Heart right ventricle (tissue), 16 donors: ENCODE measurements at regions not wholly inside any gene's neighbourhood (a gene's known extent, or its start where the extent isn't known, plus 50 kb on each side); places are given as distances from the start of the nearest gene placed in this dataset.

Source experiments
- ATAC-seq, 8 donors: fragments of 200-7000 bp; cut with Tn5 transposase; one replicate each; pipeline ENCODE4 v1.9.1; 2020; ENCODE audit warnings: mild to moderate bottlenecking in 8 of 8, moderate library complexity in 8 of 8, moderate number of reproducible peaks in 1 of 8
- DNase-seq, 2 donors: peaks; one replicate each; pipeline ENCODE4 v3.0.0-alpha.2; 2020
- H3K27ac ChIP-seq, 10 donors: fragments of 200-600 bp; sonication (generic) in 2 of 10; one replicate each; pipeline versions ENCODE4 v1.5.0 to v1.8.0; 2020 to 2022; ENCODE audit warnings: mild to moderate bottlenecking in 3 of 10
- H3K27me3 ChIP-seq, 7 donors: fragments of 200-600 bp; one replicate each; pipeline ENCODE4 v1.8.0; 2021 to 2022; ENCODE audit warnings: mild to moderate bottlenecking in 2 of 7
- H3K36me3 ChIP-seq, 9 donors: fragments of 200-600 bp; sonication (generic) in 1 of 9; one replicate each; pipeline versions ENCODE4 v1.5.0 to v1.8.0; 2020 to 2022; ENCODE audit warnings: mild to moderate bottlenecking in 2 of 9
- H3K4me1 ChIP-seq, 9 donors: fragments of 200-600 bp; sonication (generic) in 1 of 9; one replicate each; pipeline versions ENCODE4 v1.5.0 to v1.8.0; 2020 to 2022; ENCODE audit warnings: mild to moderate bottlenecking in 4 of 9
- H3K4me3 ChIP-seq, 10 donors: fragments of 200-600 bp; sonication (generic) in 2 of 10; one replicate each; pipeline versions ENCODE4 v1.5.0 to v1.8.0; 2020 to 2022; ENCODE audit warnings: mild to moderate bottlenecking in 7 of 10, moderate library complexity in 2 of 10
- H3K9me3 ChIP-seq, 11 donors: fragments of 200-600 bp in 10 of 11; sonication (generic) in 2 of 11; one replicate each; pipeline versions ENCODE4 v1.5.0 to v1.8.0; 2013 to 2022; ENCODE audit warnings: mild to moderate bottlenecking in 2 of 11, control low read depth in 1 of 11, moderate library complexity in 1 of 11
- CTCF ChIP-seq, 9 donors: fragments of 200-600 bp; sonication (generic) in 2 of 9; IDR thresholded peaks; one replicate each; pipeline versions ENCODE4 v1.5.0 to v1.8.0; 2021 to 2022; ENCODE audit warnings: antibody characterized with exemption in 9 of 9, mild to moderate bottlenecking in 5 of 9, moderate library complexity in 1 of 9
- WGBS, 2 donors: extraction: QIAGEN DNeasy Blood & Tissue Kit; methylation state at CpG; one replicate each; pipeline ENCODE4 v1.1.7; 2013; ENCODE audit warnings: inconsistent platforms in 1 of 2; 5-methylcytosine and 5-hydroxymethylcytosine counted together
- intact Hi-C, 10 donors: fragments of 100-400 bp; cut with DNase I; formaldehyde crosslinking; loops; one replicate each; pipeline versions ENCODE4 v1.11.1 to v1.14.2; 2022
- donor health status: Arrhythmogenic right ventricular cardiomyopathy.
- donor health status: ischemic (EF 13 %, LVEDD 7.1; RV severe dilation, severe dysfunction).
- donor health status: healthy with polysubstance abuse.
- donor health status: DM: no; HTN: yes; CAD: no.
- donor health status: DM: no; HTN: no; CAD: no.
- donor health status: ischemic (EF 25% LVEDD 6.9; RV normal size, moderate dysfunction).
- donor health status: ischemic (EF 25% LVEDD 5.7; RV mildly dilated, moderate dysfunction).
- donor health status: healthy.
- donor health status: DM: yes; HTN: yes; CAD: no.
- donor health status: Ischemic cardiomyopathy.
- donor health status: ischemic (EF 35%, LVEDD 5.7; RV mildly dilated, moderate dysfunction).
- donor health status: nonischemic (EF 11% LVEDD 7.7; RV severe dilation, severe dysfunction).
- donor health status: DM: yes; HTN: yes; CAD: no.
- donor health status: PGD.
- donor health status: ischemic (EF 29% LVEDD 5.4; RV normal size, mild dysfunction).
- donor health status: nonischemic (EF 23%, LVEDD 6.1; RV moderate dilation, normal function).

- Histone ChIP-seq H3K36me3 (no peaks in the 10 kb centered on the region), H3K27ac (no peak overlapping the region), H3K9me3 (no peaks in the 10 kb centered on the region), H3K4me3 (no peak overlapping the region), H3K27me3 (peaks cover 0 to 10% (median 0%) of the 10 kb centered on the region in 7 donors), H3K4me1 (no peaks in the 10 kb centered on the region)
- ATAC-seq = no peak
- 76 to 88% methylated on average over 11 of the region's 11 CpGs for WGBS, 2 donors
- TF ChIP-seq CTCF (IDR thresholded peaks at IDR 0.05) = no peak
- intact Hi-C loops = no loop called here
- no peak for DNase-seq
Measured at GRCh38 chr2:129465045-129465444, 514.4 kb upstream of the RAB6C start.

- intact Hi-C loops = no loop called here
- Histone ChIP-seq H3K27ac (no peak overlapping the region), H3K36me3 (no peaks in the 10 kb centered on the region), H3K9me3 (no peaks in the 10 kb centered on the region), H3K4me3 (no peak overlapping the region), H3K4me1 (no peaks in the 10 kb centered on the region), H3K27me3 (peaks cover 0 to 10% (median 0%) of the 10 kb centered on the region in 7 donors)
- no peak for TF ChIP-seq CTCF (IDR thresholded peaks at IDR 0.05)
- no peak for DNase-seq
- ATAC-seq = no peak
- 92 to 95% methylated on average over 13 of the region's 13 CpGs for WGBS, 2 donors
Measured at GRCh38 chr2:129466389-129466788, 513.1 kb upstream of the RAB6C start.

- Histone ChIP-seq H3K27me3 (peaks cover 0 to 10% (median 0%) of the 10 kb centered on the region in 7 donors), H3K4me1 (no peaks in the 10 kb centered on the region), H3K36me3 (no peaks in the 10 kb centered on the region), H3K27ac (no peak overlapping the region), H3K9me3 (no peaks in the 10 kb centered on the region), H3K4me3 (no peak overlapping the region)
- intact Hi-C loops = no loop called here
- WGBS, 2 donors = 60% methylated on average over 11 of the region's 11 CpGs
- ATAC-seq (no peak), DNase-seq (no peak)
- no peak for TF ChIP-seq CTCF (IDR thresholded peaks at IDR 0.05)
Measured at GRCh38 chr2:129467012-129467779, 512.3 kb upstream of the RAB6C start.

- Histone ChIP-seq H3K9me3 (no peaks in the 10 kb centered on the region), H3K27ac (no peak overlapping the region), H3K36me3 (no peaks in the 10 kb centered on the region), H3K4me3 (no peak overlapping the region), H3K4me1 (no peaks in the 10 kb centered on the region), H3K27me3 (peaks cover 0 to 10% (median 0%) of the 10 kb centered on the region in 7 donors)
- intact Hi-C loops = no loop called here
- no peak for ATAC-seq
- WGBS, 2 donors = 71 to 73% methylated on average over 3 of the region's 3 CpGs
- no peak for DNase-seq
- no peak for TF ChIP-seq CTCF (IDR thresholded peaks at IDR 0.05)
Measured at GRCh38 chr2:129467941-129468340, 511.5 kb upstream of the RAB6C start.
